Head of caudate nucleus (tissue), 42 donors: ENCODE measurements at regions not wholly inside any gene's neighbourhood (a gene's known extent, or its start where the extent isn't known, plus 50 kb on each side); places are given as distances from the start of the nearest gene placed in this dataset.
A peak's percentile ranks its signal among the peaks of the same experiment; 100 is the strongest.

Source experiments
- DNase-seq, 42 donors: peaks; one replicate each; pipeline versions ENCODE4 v3.0.0 to v3.0.0-alpha.2; 2020 to 2021; ENCODE audit warnings: mixed read lengths in 7 of 42
- intact Hi-C: fragments of 100-400 bp; cut with DNase I; formaldehyde crosslinking; loops from one replicate; pipeline ENCODE4 v1.15.0; 2022

DNA sequence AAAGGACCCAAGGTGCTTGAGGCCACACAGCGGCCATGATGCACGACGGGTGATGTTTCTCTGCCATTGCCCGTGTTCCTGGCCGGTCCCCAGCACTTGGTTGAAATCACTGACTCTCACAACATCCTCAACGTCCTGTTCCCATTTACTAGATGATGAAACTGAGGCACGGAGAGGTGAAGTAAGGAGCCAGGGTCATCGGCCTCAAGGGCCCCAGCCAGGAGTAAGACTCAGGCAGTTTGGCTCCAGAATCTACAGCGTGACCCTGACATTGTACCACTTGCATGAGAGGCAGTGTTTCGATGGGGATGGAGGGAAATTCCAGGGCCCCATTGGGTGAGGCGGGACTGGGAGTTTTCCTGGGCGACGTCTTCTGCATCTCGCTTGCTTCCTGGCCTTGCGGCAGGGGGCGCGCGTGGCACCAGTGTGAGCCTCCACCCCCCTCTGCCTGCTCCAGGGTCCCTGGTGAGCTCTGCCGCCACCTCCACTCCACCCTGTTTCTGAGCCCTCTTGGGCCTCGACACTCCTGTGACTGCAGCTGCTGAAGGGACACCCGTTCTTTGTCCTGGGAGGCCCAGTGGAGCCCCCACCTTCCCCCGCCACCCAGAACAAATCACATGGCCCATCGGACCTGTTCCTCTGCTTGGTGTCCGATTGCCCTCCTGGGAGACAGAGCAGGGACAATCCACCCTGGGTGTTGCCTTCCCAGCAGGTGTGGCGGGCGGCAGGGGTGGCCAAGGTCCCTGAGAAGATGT is 133.0 kb upstream of the GSE1 start:
- intact Hi-C loops: no loop called here
- DNase-seq: peak in 1 of 42 donors; percentile 32

- intact Hi-C loops: no loop called here
- DNase-seq: no peak
Observed at GRCh38 chr16:85480727-85481101, 132.4 kb upstream of the GSE1 start.

- DNase-seq: no peak
- intact Hi-C loops: no loop called here
Observed at GRCh38 chr16:85481206-85481605, 131.9 kb upstream of the GSE1 start.

DNA sequence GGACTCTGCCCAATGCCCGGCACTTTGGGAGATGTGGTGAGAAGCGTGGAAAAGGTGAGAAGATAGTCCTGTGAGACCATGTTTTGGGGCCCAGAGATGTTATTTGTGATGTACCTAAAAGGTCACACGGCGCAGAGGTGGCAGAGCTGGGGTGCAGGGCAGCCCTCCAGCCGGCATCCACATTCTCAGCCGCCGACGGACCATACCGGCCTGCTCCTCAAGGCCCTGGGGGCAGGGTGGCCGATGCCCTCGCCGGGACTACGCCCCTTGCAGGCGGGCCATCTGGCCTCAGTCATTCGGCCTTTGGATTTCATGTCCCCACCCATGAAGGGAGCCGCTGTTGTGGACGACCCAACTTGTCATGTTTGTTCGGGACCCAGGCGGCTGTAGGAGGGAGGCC is 131.4 kb upstream of the GSE1 start:
- DNase-seq: no peak
- intact Hi-C loops: no loop called here

- DNase-seq: no peak
- intact Hi-C loops: no loop called here
Observed at GRCh38 chr16:85483424-85483823, 129.7 kb upstream of the GSE1 start.

DNA sequence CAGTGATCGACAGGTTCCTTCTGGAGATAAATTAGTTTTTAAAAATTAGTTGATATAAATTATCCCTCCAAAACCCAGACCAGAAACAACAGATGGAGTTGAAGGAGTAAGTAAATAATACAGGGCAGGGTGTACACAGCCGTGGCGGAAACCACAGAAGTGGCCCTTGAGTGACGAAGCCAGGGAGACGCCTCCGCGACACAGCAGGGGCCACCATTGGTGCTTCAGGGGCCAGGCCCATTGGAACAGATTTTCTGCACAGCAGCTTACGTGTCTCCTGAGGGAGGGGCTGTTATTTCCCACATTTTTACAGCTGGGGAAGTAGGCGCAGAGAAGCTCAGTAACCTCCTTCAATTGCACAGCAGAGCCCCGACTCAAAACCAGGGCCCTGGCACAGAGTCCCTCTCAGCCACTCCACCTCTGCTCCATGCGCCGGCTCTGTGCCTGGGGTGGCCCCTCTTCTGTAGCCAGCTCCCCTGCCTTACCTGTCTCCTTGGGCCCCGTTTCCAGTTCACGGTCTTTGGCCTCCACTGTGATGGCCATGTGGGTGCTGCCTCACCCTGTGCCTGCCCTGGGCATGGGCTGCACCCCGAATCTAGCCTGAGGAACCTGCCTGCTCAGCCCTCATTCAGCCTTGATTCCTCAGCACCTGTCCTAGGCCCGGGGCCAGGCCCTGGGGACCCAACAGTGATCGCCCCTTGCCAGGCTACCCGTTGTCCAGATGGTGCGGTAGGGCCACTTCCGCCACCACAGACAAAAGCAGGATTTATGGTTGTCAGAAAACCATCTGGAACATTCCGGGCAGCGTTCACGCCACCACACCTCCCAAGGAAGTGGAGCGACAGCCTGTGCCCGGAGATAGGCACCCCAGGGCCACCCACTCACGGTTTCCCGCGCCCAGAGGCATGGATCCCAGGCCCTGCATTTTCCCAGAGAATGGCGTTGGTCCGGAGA is 128.5 kb upstream of the GSE1 start:
- DNase-seq: no peak

DNA sequence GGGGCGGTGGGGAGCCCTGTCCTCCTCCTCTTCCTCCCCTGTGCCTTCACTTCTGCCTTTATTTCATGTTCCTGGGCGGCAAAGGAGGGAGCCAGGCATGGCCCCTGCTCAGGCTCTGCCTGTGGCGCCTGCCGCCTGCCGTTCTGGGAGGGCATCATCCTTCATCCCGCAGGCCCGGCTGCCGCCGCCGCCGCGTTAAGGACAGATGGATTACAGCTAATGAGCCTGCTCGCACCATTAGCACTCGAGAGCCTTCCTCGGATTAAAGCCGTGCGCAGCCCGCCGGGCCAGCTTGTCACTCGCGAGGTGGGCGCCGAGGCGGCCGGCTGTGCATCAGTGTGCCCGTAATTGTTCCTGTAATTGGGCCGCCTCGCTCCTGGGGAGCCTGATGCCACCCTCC is 127.7 kb upstream of the GSE1 start:
- intact Hi-C loops: no loop called here
- peak in 5 of 42 donors; percentile 14 to 39 (median 29) for DNase-seq

More for the DNA sequence above, 128.5 kb upstream of the GSE1 start:
- intact Hi-C loops: no loop called here

GRCh38 chr16:85486256-85486915 is 126.7 kb upstream of the GSE1 start:
- peak in 33 of 42 donors; percentile 15 to 76 (median 44) for DNase-seq
- intact Hi-C loops: no loop called here

- no peak for DNase-seq
- intact Hi-C loops: no loop called here
Observed at GRCh38 chr16:85488414-85488813, 124.7 kb upstream of the GSE1 start.

GRCh38 chr16:85490407-85491057 is 122.6 kb upstream of the GSE1 start:
- intact Hi-C loops: no loop called here
- DNase-seq: no peak

DNA sequence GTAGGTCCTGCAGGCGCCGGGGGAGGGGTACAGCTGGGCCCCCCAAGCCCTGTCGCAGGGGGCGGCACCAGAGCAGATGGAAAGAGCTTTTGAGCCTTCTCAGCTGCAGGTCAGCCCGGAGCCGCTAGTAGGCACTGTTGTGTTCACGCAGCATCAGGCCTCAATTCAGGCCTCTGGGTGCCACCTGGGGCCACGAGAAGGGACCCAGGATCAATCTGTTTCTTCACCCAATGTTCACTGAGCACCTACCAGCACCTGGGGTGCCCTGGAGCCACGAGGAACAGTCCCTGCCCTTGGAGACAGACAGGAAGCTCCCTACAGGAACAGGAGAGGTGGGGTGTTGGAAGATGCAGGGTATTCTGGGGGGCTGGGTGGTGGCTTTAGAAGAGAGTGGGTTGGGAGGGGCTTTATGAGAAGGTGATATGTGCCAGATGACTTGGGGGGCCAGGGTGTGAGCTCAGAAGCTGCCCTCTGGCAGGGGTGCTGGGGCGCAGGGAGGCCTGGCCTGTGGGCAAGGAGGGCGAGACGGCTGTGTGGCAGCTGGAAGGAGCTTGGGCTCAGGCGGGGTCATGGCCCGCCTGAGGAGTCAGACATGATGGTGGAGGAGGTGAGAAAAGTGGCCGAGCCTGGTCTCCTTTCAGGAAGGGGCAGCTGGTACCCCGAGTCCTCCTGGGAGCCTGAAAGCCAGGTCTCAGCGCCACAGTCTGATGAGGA is 121.9 kb upstream of the GSE1 start:
- no peak for DNase-seq
- intact Hi-C loops: no loop called here

- intact Hi-C loops: no loop called here
- DNase-seq: peak in 38 of 42 donors; percentile 13 to 72 (median 49)
Observed at GRCh38 chr16:85491798-85492294, 121.3 kb upstream of the GSE1 start.

DNA sequence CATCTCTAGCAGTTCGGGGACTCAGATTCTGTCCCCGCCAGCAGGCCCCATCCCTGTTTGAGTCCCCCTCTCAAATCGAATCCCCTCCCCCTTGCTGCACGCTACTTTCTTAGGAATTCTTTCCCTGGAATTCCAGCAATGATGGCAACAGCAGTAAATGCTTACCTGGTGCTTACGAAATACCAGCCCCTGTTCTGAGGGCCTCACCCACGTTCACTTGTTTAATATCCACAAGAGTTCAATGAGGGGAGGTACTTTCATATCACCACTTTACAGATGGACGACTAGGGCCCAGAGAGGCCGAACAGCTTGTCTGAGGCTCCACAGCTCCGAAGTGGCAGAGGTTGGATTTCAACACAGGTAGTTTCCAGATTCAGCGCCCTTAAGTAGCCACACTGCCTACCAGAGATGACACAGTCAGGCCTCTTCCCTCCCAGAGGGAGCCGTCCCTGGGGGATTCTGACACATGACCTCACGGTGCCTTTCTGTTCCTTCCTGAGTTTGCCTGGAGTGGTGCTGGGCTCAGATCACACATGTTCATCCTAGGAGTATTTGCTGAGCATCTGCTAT is 120.7 kb upstream of the GSE1 start:
- intact Hi-C loops: no loop called here
- no peak for DNase-seq

DNA sequence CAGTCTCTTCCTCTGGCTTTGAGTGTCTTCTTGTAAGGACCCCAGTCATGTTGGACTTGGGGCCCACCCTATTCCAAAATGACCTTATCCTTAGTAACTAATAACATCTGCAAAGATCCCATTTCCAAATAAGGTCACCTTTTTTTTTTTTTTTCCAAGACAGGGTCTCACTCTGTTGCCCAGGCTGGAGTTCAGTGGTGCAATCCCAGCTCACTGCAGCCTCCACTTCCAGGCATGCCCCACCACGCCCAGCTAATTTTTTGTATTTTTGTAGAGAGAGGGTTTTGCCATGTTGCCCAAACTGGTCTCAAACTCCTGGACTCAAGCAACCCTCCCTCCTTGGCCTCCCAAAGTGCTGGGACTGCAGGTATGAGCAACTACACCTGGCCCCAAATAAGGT is 118.8 kb upstream of the GSE1 start:
- intact Hi-C loops: no loop called here
- DNase-seq: no peak

- no peak for DNase-seq
- intact Hi-C loops: no loop called here
Observed at GRCh38 chr16:85495259-85495658, 117.9 kb upstream of the GSE1 start.

GRCh38 chr16:85495823-85496538 is 117.1 kb upstream of the GSE1 start:
- no peak for DNase-seq
- intact Hi-C loops: no loop called here

DNA sequence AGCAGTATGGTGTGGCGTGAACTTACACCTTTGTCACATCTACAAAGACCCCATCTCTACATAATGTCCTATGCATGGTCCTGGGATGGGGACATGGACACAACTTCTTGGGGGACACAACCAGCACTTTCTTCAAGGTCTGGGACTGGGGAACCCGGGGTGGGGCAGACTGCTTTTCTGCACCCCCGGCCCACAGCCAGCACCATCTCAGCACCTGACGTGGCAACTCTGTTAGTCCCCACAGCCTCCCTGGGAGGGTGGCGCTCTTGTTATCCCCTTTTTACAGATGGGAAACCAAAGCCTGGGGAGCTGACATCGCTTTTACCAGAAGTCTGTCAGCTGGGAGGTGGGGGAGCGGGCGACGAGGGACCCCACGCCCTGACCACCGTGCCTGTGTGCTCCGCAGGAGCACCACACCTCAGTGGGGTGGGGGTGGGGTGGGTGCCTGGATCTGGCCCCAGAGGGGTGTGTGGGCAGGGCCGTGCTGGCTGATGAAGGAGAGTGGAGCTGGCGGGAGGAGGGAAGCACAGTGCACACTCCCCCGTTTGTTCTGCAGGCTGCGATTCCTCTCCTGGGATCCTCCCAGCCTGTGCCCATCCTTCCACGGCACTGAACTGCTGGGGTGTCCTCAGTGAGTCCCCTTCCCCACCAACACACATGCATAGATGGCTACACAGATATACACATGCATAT is 115.4 kb upstream of the GSE1 start:
- intact Hi-C loops: no loop called here
- DNase-seq: no peak
